SKM-1 treated with dmso at 0.1 percent for 144 hours (cell line): ENCODE measurements at regions not wholly inside any gene's neighbourhood (a gene's known extent, or its start where the extent isn't known, plus 50 kb on each side); places are given as distances from the start of the nearest gene placed in this dataset.

Experiments used
- DNase-seq: peaks from one replicate; lab custom pipeline; 2025; ENCODE audit not compliant: unreplicated experiment; lab: John Stamatoyannopoulos, UW

GRCh38 chr4:24476282-24476681, 108.1 kb downstream of the DHX15 start:
- no peak for DNase-seq

- DNase-seq = no peak
Observed at GRCh38 chr4:24475756-24476155, 108.6 kb downstream of the DHX15 start.

GRCh38 chr4:24473309-24473721, 111.0 kb downstream of the DHX15 start:
- peak; percentile 4 for DNase-seq

- peak; percentile 32 for DNase-seq
Observed at GRCh38 chr4:24472514-24473308, 111.6 kb downstream of the DHX15 start.

GRCh38 chr4:24472161-24472510, 112.2 kb downstream of the DHX15 start:
- DNase-seq = no peak

- DNase-seq = no peak
Observed at GRCh38 chr4:24471486-24472160, 112.7 kb downstream of the DHX15 start.

GRCh38 chr4:24470666-24471485, 113.5 kb downstream of the DHX15 start:
- DNase-seq = no peak

GRCh38 chr4:24468071-24468470, 116.3 kb downstream of the DHX15 start:
- no peak for DNase-seq

- DNase-seq = no peak
Observed at GRCh38 chr4:24464566-24464965, 119.8 kb downstream of the DHX15 start.

- DNase-seq = no peak
Observed at GRCh38 chr4:24456431-24456830, 127.9 kb downstream of the DHX15 start.

GRCh38 chr4:24453951-24454350, 130.4 kb downstream of the DHX15 start:
- no peak for DNase-seq

- DNase-seq = no peak
Observed at GRCh38 chr4:24451870-24452269, 132.5 kb downstream of the DHX15 start.

- no peak for DNase-seq
Observed at GRCh38 chr4:24443200-24443599, 141.2 kb downstream of the DHX15 start.

GRCh38 chr4:24440765-24441164, 143.6 kb downstream of the DHX15 start:
- no peak for DNase-seq

GRCh38 chr4:24434241-24434640, 150.1 kb downstream of the DHX15 start:
- no peak for DNase-seq

GRCh38 chr4:24433515-24434214, 150.7 kb downstream of the DHX15 start:
- DNase-seq = no peak

GRCh38 chr4:24428850-24429249, 155.5 kb downstream of the DHX15 start:
- no peak for DNase-seq

GRCh38 chr4:24426557-24426956, 157.8 kb downstream of the DHX15 start:
- DNase-seq = no peak

- DNase-seq = no peak
Observed at GRCh38 chr4:24425863-24426262, 158.5 kb downstream of the DHX15 start.

GRCh38 chr4:24423670-24424069, 160.7 kb downstream of the DHX15 start:
- no peak for DNase-seq

- DNase-seq = no peak
Observed at GRCh38 chr4:24422644-24423043, 161.7 kb downstream of the DHX15 start.
